ENCODE measurements at regions not wholly inside any gene's neighbourhood (a gene's known extent, or its start where the extent isn't known, plus 50 kb on each side); places are given as distances from the start of the nearest gene placed in this dataset.
"Not testable (repeated sequence)": the region's sequence is repeated elsewhere in the genome, so short reads cannot be mapped to it uniquely, and the experiment has no call there.

DNA sequence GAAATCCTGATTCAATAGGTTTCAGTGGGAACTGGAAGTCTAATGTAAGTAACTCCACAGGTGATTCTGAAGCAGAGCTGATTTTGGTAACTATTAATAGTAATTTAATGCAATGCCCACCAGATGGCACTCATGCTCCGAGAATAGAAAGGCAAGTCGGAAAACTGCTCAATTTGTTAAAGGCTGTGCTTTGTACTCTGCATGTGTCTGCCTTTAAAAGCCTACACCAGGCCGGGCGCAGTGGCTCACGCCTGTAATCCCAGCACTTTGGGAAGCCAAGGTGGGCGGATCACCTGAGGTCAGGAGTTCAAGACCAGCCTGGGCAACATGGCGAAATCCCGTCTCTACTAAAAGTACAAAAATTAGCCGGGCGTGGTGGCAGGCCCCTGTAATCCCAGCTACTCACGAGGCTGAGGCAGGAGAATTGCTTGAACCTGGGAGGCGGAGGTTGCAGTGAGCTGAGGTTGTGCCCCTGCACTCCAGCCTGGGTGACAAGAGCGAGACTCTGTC, 80.1 kb downstream of the OR13A1 start:
- TF ChIP-seq, protein P1, sequence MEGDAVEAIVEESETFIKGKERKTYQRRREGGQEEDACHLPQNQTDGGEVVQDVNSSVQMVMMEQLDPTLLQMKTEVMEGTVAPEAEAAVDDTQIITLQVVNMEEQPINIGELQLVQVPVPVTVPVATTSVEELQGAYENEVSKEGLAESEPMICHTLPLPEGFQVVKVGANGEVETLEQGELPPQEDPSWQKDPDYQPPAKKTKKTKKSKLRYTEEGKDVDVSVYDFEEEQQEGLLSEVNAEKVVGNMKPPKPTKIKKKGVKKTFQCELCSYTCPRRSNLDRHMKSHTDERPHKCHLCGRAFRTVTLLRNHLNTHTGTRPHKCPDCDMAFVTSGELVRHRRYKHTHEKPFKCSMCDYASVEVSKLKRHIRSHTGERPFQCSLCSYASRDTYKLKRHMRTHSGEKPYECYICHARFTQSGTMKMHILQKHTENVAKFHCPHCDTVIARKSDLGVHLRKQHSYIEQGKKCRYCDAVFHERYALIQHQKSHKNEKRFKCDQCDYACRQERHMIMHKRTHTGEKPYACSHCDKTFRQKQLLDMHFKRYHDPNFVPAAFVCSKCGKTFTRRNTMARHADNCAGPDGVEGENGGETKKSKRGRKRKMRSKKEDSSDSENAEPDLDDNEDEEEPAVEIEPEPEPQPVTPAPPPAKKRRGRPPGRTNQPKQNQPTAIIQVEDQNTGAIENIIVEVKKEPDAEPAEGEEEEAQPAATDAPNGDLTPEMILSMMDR (conservative IDR thresholded peaks at IDR 0.05 in 1 of 2, IDR thresholded peaks at IDR 0.05 in 1 of 2; ENCODE audit: low read depth in 1 of 2, low read length in 2 of 2), result peak; percentile 41 to 54
- not testable (repeated sequence) for TF ChIP-seq EZH2 (IDR thresholded peaks at IDR 0.05; ENCODE audit: low read length, missing control alignments)

Measured in fibroblast of lung (primary cell).